Natural killer cell (primary cell): ENCODE measurements at regions not wholly inside any gene's neighbourhood (a gene's known extent, or its start where the extent isn't known, plus 50 kb on each side); places are given as distances from the start of the nearest gene placed in this dataset.

Experiments
- ATAC-seq, 3 donors: fragments of 150-1000 bp in 2 of 3; fragments of 200-7000 bp in 1 of 3; cut with Tn5 transposase; 1 replicate in 1 of 3; 2 replicates in 2 of 3; pipeline ENCODE4 v1.10.0; 2021; ENCODE audit warnings: mild to moderate bottlenecking in 2 of 3, moderate library complexity in 2 of 3
- DNase-seq, 2 donors: peaks; one replicate each; pipeline versions ENCODE4 v3.0.0 to v3.0.0-alpha.2; 2013 to 2021; ENCODE audit warnings: mixed read lengths in 1 of 2
- H3K27ac ChIP-seq: one replicate; pipeline ENCODE4 v1.5.1; 2013; ENCODE audit warnings: mild to moderate bottlenecking, low read length
- H3K27me3 ChIP-seq: one replicate; pipeline ENCODE4 v1.6.1; 2013; ENCODE audit warnings: low read length; ENCODE audit not compliant: control insufficient read depth, insufficient read depth
- H3K36me3 ChIP-seq: one replicate; pipeline ENCODE4 v1.6.1; 2013; ENCODE audit warnings: low read length; ENCODE audit not compliant: control insufficient read depth, insufficient read depth
- H3K4me1 ChIP-seq: one replicate; pipeline ENCODE4 v1.6.1; 2013; ENCODE audit warnings: low read length; ENCODE audit not compliant: control insufficient read depth, insufficient read depth
- H3K4me3 ChIP-seq: one replicate; pipeline ENCODE4 v1.5.1; 2013; ENCODE audit warnings: low read length
- H3K9me3 ChIP-seq: one replicate; pipeline ENCODE4 v1.6.1; 2013; ENCODE audit warnings: low read length; ENCODE audit not compliant: control insufficient read depth, insufficient read depth
- H3K27ac Mint-ChIP-seq, 2 donors: one replicate each; pipeline ENCODE4 v1.8.0; 2022; ENCODE audit warnings: mild to moderate bottlenecking in 2 of 2, mixed read lengths in 2 of 2, moderate library complexity in 1 of 2
- H3K27me3 Mint-ChIP-seq, 2 donors: one replicate each; pipeline ENCODE4 v1.8.0; 2022; ENCODE audit warnings: low read depth in 2 of 2, mixed read lengths in 2 of 2
- H3K36me3 Mint-ChIP-seq: one replicate; pipeline ENCODE4 v1.8.0; 2022; ENCODE audit warnings: mixed read lengths
- H3K4me1 Mint-ChIP-seq, 2 donors: one replicate each; pipeline ENCODE4 v1.8.0; 2022; ENCODE audit warnings: mixed read lengths in 2 of 2
- H3K4me3 Mint-ChIP-seq: one replicate; pipeline ENCODE4 v1.8.0; 2022; ENCODE audit warnings: mild to moderate bottlenecking, moderate library complexity, mixed read lengths
- H3K9me3 Mint-ChIP-seq, 2 donors: one replicate each; pipeline ENCODE4 v1.8.0; 2022; ENCODE audit warnings: mixed read lengths in 2 of 2
- WGBS: methylation state at CpG from one replicate; pipeline ENCODE4 v1.1.7; 2013; ENCODE audit warnings: missing lambda C conversion rate; ENCODE audit not compliant: insufficient coverage; 5-methylcytosine and 5-hydroxymethylcytosine counted together
- intact Hi-C: fragments of 100-400 bp; cut with micrococcal nuclease; formaldehyde crosslinking; loops from one replicate; pipeline ENCODE4 v1.14.2; 2022
- TF ChIP-seq, protein P1 (sequence below): fragments of 200-600 bp; IDR thresholded peaks from one replicate; pipeline ENCODE4 v1.8.0; 2022; ENCODE audit warnings: antibody characterized with exemption

DNA sequence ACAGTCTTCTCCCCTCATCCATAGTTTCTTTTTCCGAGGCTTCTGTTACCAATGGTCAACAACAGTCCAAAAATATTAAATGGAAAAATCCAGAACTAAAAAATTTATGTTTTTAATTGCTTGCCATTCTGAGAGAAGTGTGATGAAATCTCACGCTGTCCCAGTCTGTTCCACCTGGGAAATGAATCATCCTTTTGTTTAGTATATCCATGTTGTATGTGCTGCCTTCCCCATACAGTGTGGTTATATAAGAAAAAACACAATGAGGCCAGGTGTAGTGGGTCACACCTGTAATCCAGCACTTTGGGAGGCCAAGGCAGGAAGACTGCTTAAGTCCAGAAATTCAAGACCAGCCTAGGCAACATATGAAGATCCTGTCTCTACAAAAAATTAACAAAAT lies 161.6 kb downstream of the CHIC2 start:
- Histone ChIP-seq H3K9me3 (no peaks in the 10 kb centered on the region), H3K36me3 (no peaks in the 10 kb centered on the region), H3K4me1 (peaks cover 3% of the 10 kb centered on the region), H3K27ac (no peak overlapping the region), H3K4me3 (no peak overlapping the region), H3K27me3 (peaks cover 6% of the 10 kb centered on the region)
- no peak for ATAC-seq
- H3K27me3 Mint-ChIP-seq: peaks cover 15 to 58% of the 10 kb centered on the region in 2 donors
- 100% methylated on average over 2 of the region's 2 CpGs for WGBS
- no peak for DNase-seq
- TF ChIP-seq, protein P1, sequence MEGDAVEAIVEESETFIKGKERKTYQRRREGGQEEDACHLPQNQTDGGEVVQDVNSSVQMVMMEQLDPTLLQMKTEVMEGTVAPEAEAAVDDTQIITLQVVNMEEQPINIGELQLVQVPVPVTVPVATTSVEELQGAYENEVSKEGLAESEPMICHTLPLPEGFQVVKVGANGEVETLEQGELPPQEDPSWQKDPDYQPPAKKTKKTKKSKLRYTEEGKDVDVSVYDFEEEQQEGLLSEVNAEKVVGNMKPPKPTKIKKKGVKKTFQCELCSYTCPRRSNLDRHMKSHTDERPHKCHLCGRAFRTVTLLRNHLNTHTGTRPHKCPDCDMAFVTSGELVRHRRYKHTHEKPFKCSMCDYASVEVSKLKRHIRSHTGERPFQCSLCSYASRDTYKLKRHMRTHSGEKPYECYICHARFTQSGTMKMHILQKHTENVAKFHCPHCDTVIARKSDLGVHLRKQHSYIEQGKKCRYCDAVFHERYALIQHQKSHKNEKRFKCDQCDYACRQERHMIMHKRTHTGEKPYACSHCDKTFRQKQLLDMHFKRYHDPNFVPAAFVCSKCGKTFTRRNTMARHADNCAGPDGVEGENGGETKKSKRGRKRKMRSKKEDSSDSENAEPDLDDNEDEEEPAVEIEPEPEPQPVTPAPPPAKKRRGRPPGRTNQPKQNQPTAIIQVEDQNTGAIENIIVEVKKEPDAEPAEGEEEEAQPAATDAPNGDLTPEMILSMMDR: no peak
- H3K4me3 Mint-ChIP-seq: no peak overlapping the region
- peaks cover 9 to 14% of the 10 kb centered on the region in 2 donors for H3K4me1 Mint-ChIP-seq
- no peaks in the 10 kb centered on the region for H3K9me3 Mint-ChIP-seq
- no peak overlapping the region for H3K27ac Mint-ChIP-seq
- intact Hi-C loops: no loop called here
- no peaks in the 10 kb centered on the region for H3K36me3 Mint-ChIP-seq

DNA sequence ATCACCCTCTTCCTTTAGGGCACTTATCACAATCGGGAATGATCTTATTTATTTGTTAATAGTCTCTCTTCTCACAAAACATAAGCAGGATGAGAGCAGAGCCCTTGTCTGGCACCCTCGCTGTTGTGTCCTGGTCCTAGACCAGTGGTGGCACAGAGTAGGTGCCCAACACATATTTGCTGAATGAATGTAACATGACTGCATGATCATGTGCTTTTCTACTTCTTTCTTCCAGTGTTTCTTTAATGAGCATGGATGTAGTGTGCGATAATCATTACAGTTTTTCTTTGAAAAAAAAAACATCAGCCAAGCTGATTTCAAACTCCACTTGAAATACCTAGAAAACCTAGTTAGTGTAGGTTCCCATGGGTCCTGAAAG lies 164.1 kb downstream of the CHIC2 start:
- Histone ChIP-seq H3K9me3 (no peaks in the 10 kb centered on the region), H3K4me3 (no peak overlapping the region), H3K27me3 (no peaks in the 10 kb centered on the region), H3K36me3 (no peaks in the 10 kb centered on the region), H3K27ac (no peak overlapping the region), H3K4me1 (no peaks in the 10 kb centered on the region)
- TF ChIP-seq, protein P1: no peak
- 100% methylated on average over 3 of the region's 3 CpGs for WGBS
- Mint-ChIP-seq H3K36me3 (no peaks in the 10 kb centered on the region), H3K27me3 (peaks cover 3 to 33% of the 10 kb centered on the region in 2 donors), H3K4me3 (no peak overlapping the region), H3K9me3 (no peaks in the 10 kb centered on the region), H3K27ac (no peak overlapping the region), H3K4me1 (peaks cover 0 to 2% of the 10 kb centered on the region in 2 donors)
- intact Hi-C loops: no loop called here
- no peak for DNase-seq
- ATAC-seq: no peak

DNA sequence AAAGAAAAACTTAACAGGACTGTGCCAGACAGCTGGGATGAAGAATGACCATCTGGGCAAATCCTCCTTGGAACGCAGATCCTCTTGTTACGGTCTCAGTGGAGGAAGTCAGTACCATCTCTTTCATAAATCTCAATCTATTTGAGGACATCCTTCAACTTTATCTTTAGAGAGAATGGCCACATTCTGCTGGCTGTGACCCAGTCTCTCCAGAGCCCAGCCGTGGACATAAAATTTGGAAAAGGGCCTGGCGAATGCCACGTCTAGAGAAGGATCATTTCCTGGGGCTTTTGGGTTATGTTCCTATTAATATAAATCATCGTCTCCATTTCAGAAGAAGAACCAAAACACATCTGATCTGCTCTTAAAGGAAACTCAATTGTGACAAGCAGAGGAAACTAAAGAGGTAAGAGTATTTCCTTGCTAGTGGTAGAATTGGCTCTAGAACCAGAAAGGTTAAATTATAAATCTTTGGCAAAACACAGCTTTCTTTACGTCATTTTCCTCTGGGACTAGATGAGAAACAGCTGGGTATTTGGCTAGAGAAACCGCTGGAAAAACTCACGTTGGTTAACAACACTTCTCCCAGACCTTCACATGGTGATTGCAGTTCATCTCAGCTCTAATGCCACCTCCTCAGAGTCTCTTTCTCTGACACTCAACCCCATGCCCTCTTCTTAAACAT lies 164.7 kb downstream of the CHIC2 start:
- H3K9me3 Mint-ChIP-seq: no peaks in the 10 kb centered on the region
- Histone ChIP-seq H3K4me3 (no peak overlapping the region), H3K9me3 (no peaks in the 10 kb centered on the region), H3K27me3 (no peaks in the 10 kb centered on the region), H3K27ac (no peak overlapping the region), H3K36me3 (no peaks in the 10 kb centered on the region), H3K4me1 (no peaks in the 10 kb centered on the region)
- intact Hi-C loops: no loop called here
- TF ChIP-seq, protein P1: no peak
- H3K4me1 Mint-ChIP-seq: no peaks in the 10 kb centered on the region
- DNase-seq (no peak), ATAC-seq (no peak)
- no peaks in the 10 kb centered on the region for H3K36me3 Mint-ChIP-seq
- H3K27me3 Mint-ChIP-seq: peaks cover 3 to 27% of the 10 kb centered on the region in 2 donors
- 71% methylated on average over 7 of the region's 9 CpGs for WGBS
- H3K27ac Mint-ChIP-seq: no peak overlapping the region
- H3K4me3 Mint-ChIP-seq: no peak overlapping the region

DNA sequence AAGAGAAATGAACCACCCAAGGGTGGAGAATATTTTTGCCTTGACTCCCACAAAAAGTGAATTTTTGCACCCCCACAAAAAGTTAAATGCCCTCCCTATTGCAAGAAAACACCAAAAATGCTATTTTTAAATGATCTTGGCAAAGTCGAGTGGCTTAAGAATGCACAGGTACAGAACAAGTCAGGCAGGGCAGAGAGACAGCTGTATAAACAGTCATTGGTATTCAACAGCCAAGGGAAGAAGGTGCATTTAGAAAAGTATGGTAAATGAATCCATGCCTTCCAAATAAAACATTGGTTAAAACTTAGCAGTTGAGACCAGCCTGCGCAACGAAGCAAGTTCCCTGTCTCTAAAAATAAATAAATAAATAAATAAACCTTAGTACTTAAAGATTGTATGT lies 169.3 kb downstream of the CHIC2 start:
- no peaks in the 10 kb centered on the region for H3K36me3 Mint-ChIP-seq
- 95% methylated on average over 1 of the region's 3 CpGs for WGBS
- H3K4me3 Mint-ChIP-seq: no peak overlapping the region
- ATAC-seq (no peak), DNase-seq (no peak)
- H3K9me3 Mint-ChIP-seq: no peaks in the 10 kb centered on the region
- TF ChIP-seq, protein P1: no peak
- no peaks in the 10 kb centered on the region for H3K9me3 ChIP-seq
- no peaks in the 10 kb centered on the region for H3K4me1 ChIP-seq
- no peak overlapping the region for H3K4me3 ChIP-seq
- peaks cover 0 to 7% of the 10 kb centered on the region in 2 donors for H3K27me3 Mint-ChIP-seq
- intact Hi-C loops: no loop called here
- no peaks in the 10 kb centered on the region for H3K27me3 ChIP-seq
- no peak overlapping the region for H3K27ac ChIP-seq
- no peak overlapping the region for H3K27ac Mint-ChIP-seq
- H3K4me1 Mint-ChIP-seq: no peaks in the 10 kb centered on the region
- H3K36me3 ChIP-seq: no peaks in the 10 kb centered on the region
